Mesenteric fat pad (tissue), 1 donor: ENCODE measurements at regions not wholly inside any gene's neighbourhood (a gene's known extent, or its start where the extent isn't known, plus 50 kb on each side); places are given as distances from the start of the nearest gene placed in this dataset.

Source experiments
- DNase-seq: peaks from one replicate; pipeline ENCODE4 v3.0.0-alpha.2; 2020; ENCODE audit warnings: low spot score
- donor health status: DM: yes; HTN: yes; CAD: no.

DNA sequence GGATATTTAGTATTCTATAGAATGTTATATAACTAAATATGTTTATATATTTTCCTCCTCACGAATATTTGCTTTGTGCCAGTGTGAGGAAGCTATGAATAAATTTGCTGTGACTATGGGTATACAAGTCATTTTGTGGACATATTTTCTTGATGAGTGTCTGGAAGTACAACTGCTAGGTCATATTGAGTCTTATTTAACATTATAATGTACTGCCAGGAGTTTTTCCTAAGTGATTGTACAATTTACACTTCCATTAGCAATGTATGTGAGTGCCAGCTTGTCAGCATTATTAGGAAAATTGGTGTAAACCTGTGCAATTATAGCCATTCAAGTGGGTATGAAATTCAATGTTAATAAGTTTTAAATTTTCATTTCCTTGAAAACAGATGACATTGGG is 1328.9 kb upstream of the TMEFF2 start:
- no peak for DNase-seq

DNA sequence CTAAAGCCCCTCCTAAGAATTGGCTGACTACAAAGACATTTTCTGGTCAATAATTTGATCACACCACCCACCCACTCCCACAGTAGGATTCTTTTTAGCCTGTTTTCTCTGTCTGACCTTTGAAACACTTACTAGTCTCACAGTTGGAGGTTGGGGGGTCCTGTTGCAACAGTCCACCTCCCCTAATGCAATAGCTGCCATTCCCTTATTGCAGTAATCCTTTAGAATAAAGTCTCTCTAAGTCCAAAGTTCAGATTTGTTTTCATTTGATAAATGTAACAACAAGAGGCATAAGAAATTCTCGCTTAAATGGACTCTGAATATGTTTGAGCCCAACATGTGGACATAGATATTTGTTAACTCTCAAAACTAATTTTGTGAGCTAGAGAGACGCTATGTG is 1326.8 kb upstream of the TMEFF2 start:
- no peak for DNase-seq

DNA sequence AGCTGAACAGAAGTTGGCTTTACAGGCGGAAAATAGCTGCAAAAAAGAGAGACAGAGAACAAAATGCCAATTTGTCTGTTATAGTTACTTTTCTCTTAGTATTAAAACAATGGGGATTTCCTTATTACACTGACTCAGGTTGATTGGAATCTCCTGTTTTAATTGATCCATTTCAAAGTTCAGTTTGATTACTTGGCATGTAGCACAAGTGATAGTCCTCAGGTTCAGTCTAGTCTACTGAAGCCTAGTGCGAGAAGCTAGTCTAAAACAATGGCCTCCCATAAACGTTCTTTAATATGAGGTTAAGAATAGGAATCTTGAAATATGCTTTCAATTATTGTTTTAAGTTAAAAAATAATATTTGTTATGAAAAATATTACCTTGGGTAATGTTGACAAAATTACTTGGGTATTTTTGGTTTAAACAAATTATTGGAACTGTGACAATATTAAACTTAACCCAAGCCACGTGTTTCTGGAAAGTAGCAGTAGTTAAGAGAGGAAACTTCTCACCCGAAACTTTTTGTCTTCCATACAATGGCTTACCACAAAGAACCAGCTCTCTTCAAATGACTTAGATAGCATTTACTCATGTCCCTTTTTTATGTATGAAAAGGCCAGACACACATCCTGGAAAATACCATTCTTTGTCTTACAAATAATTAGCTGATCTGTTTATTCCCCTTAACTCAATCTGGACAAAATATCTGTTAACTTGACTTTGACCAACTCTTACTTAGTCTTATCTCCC is 1326.2 kb upstream of the TMEFF2 start:
- DNase-seq, result no peak

DNA sequence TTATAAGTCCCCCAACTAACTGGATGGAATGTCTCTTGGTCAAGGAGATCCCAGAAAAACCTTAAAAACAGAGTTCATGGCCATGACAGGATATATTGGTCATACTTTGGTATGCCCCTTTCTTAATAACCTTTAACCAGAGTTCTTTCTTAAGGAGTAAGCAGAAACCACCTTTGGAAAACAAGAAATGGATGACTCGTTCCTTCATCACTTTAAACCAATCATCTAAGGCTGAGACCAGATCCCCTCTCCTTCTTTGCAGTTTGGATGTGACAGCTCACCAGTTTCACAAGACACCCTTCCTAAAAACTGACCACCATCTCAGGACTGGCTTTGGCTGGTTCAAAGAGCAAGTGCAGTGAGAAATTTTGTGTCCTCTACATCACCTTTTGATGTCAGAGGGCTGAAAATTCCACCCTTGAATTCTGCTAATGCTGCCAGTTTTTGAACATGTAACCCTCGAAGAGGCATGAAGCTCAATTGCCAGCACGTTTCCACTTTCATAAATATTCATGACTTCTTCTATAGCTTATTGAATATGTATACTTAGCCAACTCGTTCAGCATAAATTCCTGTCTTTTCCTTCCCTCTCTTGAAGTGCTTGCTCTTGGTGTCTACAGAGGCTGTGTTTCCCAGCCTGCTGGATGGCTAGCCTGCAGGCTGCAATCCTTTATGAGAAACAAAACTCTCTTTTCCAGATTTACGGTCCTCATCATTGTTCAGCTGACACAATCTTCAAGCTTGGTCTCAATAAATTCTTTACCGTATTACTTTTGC is 1323.5 kb upstream of the TMEFF2 start:
- DNase-seq, result no peak

DNA sequence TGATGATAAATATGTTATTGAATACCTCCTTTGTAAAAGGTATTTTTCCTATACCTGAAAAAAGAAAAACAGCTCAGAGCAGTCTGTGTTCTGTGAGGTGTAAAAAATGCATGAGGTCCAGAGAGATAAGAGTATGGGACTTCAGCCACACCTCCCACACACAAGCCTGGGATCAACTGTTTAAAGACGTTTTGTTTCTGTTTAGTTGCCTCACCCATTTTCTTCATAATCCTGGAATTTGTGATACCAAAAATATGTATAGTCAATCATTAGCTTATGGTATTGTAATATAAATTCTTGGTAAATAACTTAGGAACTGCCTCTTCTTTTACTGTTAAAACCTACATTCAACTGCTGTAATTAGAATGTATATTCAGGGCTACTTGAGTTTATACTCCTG is 1322.9 kb upstream of the TMEFF2 start:
- DNase-seq, result no peak

DNA sequence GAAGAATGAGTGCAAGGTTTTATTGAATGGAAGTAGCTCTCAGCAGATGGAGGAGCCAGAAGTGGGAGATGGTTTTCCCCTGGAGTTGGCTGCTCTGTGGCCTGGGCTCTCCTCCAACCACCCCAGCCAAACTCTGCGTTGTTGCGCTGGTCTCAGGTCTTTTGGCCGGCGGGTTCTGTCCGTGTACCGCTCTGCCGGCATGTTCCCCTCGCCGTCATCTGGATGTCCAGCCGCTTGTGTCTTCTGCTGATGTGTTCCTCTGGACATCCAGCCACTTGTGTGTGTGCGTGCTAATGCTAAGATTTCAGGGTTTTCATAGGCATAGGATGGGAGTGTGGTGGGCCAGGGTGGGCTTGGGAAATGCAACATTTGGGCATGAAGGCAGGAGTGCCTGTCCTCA is 1311.3 kb upstream of the TMEFF2 start:
- no peak for DNase-seq

DNA sequence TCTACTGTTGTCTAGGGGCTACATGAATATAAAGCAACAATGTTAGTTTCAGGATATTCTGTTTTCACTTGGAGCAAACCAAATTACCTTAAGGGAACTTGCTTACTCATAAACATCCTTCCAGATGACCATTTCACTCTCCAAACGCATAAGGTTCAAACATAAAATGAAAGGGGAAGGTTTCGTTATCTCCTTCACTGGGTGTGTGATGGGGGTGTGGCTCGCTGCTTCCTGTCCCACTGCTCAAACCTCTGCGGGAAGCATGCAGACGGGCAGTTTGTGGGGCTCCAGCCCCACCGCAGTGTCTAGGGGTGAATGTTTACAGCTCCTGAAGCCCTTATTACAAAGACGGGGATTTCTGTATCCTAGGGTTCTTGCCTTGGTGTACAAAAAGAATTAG is 1310.9 kb upstream of the TMEFF2 start:
- DNase-seq, result no peak

DNA sequence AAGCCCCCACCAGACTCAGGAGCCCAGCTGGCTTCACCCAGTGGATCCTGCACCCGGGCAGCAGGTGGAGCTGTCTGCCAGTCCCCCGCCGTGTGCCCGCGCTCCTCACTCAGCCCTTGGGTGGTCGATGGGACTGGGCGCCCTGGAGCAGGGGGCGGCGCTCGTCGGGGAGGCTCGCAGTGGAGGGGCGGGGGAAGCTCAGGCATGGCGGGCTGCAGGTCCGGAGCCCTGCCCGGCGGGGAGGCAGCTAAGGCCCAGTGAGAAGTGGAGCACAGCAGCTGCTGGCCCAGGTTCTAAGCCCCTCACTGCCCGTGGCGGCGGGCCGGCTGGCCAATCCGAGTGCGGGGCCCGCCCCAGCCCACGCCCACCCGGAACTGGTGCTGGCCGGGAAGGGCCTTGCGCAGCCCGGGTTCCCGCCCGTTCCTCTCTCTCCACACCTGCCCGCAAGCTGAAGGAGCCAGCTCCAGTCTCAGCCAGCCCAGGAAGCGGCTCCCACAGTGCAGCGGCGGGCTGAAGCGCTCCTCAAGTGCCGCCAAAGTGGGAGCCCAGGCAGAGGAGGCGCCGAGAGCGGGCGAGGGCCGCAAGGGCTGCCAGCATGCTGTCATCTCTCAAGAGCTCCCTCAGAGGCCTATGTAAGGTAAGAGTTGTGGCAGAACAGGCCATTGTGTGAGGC is 1307.8 kb upstream of the TMEFF2 start:
- no peak for DNase-seq

DNA sequence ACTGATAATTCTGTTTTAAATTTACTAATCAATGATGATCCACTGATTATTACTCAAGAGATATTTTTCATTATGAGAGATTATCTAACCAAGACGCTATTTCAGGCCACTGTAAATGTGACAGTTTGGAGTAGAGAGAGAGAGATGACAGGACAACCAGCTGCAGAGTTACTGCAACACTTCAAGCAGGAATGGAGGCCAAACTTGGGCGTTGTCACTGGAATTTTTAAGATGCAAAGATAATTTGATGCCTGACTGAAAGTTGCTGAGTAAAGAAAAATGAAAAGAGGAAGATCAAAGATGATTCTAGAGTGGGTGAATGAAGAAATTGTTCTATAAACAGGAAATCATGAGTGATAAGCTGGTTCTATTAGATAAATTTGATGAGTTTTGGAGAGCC is 1302.1 kb upstream of the TMEFF2 start:
- DNase-seq, result no peak

DNA sequence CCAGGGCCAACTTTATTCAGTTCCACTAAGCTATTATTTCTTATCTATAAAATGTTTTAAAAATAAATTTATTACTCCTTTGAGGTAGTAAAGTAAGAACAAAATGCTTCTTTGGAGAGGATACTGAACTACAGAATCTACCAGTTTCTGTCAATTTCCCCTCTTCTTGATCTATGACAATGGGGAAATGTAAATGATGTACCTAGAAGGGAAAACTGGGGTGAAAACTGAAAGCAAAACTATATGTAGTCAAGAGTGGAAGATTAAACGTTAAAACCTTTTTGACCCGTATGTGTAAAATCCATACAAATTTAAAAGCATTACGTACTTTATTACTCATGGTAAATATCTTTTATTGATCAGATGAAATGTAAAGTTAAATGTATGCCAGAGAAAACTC is 1287.8 kb upstream of the TMEFF2 start:
- no peak for DNase-seq

DNA sequence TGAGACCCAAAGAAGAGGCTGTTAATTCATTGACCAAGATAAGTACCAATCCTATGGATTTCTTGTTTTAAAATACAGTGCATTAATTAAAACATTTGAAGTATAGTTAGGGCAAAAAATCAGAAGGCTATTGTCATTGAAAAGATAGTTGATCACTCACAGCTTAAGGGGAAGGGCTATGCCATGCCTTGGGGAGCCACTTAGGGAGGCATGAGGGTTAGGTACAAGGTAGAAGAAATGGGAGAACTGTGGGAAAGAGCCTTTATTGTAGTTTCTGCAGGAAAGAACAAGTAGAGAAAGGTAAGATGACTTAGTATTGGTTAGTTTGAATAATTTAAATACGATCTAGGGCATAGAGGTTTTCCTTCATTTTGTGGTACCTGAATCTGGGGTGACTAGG is 1285.5 kb upstream of the TMEFF2 start:
- no peak for DNase-seq

DNA sequence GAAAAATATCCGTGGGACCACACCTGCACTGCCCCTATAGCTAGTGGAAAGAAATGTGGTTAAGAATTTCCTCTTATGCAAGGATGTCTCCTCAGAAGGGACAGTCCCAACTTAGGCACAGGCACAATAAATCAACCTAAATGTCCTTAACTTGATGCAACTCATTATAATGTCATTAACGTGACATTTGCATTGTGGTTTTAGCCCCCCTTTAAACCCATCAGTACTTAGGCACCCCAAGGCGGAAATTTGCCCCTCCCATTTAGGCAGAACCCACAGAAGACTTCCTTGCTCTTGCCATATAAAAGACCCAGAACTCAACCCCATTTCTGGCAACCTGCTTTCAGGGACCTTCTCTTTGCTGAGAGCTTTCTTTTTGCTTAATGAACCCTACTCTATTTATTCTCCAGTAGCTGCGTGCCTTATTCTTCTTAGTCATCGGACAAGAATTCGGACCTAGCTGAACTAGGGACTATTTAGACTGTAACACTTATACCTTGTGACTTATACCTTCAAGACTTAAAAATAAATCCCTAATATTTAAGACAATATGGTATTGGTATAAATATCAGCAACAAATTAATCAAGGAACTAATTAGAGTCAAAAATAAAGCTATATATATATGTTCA is 1281.6 kb upstream of the TMEFF2 start:
- DNase-seq, result no peak

DNA sequence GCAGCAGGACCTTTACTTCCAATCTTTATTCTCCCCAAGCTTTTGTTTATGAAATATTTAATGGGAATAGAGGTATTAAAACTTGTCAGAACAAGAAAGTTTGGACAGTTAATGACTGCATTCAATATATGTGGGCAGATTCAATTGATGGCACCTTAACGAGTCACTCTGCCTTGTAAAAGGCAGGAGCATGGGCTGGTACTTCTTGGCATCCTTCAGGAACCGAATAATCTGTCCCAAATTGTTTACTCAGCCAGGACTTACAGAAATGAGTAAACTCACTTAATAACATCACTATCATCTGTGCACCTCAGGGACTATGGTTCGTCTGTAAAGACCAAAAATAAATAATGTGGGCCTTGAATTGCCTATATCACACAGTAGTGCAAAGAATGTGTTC is 1280.3 kb upstream of the TMEFF2 start:
- no peak for DNase-seq

DNA sequence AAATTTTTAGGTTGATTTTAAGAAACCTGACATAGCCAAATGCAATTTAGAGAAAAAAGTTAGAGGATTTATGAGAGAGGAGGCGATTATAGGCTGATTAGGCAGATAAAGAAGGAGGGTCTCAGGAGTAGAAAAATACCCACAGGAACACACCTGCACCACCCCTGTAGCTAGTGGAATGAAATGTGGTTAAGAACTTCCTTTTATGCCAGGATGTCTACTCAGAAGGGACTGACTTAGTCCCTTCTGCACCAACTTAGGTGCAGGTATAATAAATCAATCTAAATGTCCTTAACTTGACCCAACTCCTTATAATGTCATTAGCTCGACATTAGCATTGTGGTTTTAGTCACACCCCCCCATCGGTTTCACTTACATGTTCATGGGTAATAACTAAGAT is 1274.5 kb upstream of the TMEFF2 start:
- DNase-seq, result no peak

DNA sequence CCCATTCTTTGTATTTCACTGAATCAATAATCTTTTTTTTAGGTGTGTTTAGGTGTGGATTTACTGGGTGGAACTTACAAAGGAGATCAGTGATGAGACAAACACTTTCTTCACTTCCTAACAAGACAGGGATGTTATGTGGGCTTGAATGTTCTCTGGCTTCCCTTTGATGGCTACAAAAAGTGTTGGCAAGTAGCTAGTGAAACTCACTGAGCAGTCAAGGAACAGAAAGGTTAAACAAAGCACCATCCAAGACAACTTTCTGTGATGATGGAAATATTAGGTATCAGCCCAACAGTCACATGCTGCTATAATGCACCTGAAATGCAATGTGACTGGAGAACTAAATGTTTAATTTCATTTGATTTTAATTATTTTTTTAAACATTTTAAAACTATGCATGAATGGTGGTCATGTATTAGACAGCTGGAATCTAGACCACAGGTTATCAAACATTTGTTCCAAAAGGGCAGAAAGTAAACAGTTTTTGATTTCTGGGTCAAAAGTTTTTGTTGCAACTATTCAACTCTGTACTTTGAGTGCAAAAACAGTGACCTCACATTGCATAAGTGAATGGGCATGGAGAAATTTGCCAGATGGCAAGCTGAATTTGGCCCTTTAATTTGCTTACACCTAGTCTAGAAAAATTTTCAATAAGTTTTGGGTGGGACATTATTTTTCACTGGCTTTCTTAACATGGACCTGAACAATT is 1272.7 kb upstream of the TMEFF2 start:
- no peak for DNase-seq

DNA sequence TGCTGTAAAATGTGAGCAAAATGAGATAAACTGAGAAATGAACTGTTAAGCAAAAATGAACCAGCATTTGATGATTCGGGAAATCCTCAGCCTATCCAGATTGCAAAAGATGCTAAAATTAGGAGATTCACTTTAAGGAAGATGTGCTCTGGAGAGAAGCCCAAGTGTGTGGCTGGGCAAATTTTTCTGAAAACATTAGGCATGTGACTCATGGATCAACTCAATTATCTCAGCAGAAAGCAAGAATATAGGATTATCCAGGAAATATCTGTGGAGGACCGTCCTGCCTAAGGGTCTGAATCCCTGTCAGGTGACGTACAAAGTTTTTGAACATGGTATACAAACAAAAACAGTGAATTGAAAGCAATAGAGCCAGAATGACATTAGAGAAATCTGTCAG is 1268.3 kb upstream of the TMEFF2 start:
- no peak for DNase-seq

DNA sequence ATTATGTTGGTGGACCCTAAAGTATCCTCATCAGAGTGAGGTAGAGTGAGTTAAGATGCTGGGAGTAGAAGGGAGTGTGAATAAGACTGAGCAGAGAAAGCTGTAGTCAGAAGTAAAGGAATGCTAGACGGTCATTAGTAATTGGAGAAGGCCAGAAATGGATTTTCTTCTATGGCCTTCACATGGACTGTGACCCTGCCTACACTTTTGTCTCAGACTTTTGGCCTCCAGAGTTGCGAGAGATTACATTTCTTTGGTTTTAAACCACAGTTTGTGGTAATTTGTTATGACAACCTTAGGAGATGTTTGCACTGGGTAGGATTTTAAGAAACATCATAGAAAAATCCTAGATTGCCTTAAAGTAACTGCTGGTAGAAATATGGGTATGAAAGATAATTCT is 1267.7 kb upstream of the TMEFF2 start:
- no peak for DNase-seq

DNA sequence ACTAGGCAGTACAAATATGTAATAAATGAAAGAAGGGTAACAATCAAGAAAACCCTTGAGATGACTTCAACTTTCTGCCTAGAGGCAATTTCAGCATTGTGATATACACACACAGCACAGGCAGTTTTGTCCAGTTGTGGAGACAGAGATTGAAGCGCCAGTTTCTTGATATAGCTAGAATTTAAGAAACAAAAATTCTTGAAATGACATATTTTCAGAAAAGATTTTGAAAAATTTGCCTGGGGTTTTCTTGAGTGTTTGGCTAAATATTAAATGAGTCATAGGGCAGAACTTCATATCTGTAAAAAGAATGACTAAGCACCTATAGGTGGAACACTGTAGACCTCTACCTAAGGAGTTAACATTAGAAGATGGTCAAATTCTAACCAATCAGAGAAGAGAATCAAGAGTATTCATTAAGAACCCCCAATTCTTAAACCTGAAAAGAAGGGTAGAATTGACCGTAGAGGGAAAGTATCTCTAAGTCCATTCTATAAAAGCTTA is 1266.8 kb upstream of the TMEFF2 start:
- DNase-seq, result no peak

DNA sequence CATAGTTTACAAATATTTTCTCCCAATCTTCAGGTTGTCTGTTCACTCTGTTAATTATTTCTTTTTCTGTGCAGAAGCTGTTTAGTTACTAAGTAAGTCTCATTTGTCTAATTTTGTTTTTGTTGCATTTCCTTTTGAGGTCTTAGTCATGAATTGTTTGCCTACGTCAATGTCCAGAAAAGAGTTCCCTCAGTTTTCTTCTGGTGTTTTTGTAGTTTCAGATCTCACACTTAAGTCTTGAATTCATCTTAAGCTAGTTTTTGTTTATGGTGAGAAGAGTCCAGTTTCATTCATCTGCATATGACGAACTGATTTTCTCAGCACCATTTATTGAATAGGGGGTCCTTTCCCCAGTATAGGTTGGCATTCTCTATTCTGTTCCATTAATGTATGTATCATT is 1252.2 kb upstream of the TMEFF2 start:
- DNase-seq, result no peak

DNA sequence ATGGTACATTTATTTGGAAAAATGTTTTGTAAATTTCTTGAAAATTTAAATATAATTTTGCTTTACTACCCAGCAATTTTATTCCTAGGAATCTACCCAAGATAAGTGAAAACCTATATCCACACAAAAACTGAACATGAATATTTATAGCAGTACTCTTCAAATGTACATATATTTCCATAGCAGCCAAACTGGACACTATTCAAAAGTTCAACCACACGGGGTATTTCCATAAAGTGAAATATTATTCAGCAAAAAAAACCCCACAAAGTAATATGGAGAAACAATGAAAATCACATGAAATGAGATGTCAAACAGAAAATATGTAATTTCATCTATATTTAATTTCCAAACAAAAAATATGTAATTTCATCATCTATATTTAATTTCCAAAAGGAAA is 1247.6 kb upstream of the TMEFF2 start:
- DNase-seq, result no peak

DNA sequence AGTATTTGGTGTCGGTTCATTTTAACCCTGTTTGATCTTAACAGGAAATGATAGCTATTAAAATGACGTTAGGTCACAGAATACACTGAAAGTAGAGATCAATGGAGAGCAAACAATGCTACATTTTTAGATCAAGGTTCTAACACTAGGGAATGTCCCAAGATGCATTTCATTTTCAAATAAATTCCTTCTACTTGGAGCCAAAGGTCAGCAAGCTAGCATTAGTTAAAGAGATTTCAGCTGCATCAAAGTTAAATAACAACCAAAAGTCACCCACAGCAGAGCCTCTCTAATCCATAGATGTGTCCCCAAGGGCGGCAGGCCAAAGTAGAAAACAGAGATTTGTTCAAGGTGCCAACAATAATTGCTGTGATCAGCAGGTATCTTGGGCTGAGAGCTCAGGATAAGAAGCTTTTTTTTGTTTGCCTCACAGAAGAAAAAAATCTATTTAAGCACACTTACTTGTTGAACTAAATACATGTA is 1233.6 kb upstream of the TMEFF2 start:
- DNase-seq, result no peak
